SK-N-MC (cell line): ENCODE measurements at regions not wholly inside any gene's neighbourhood (a gene's known extent, or its start where the extent isn't known, plus 50 kb on each side); places are given as distances from the start of the nearest gene placed in this dataset.

Source experiments
- DNase-seq: peaks from one replicate; pipeline ENCODE4 v3.0.0-alpha.2; 2011; ENCODE audit warnings: low read depth, low spot score
- H3K27ac ChIP-seq: fragments of 200-600 bp; sonication (generic); 2 replicates; pipeline ENCODE4 v1.5.1; 2016; ENCODE audit warnings: mixed run types
- H3K36me3 ChIP-seq: fragments of 200-600 bp; sonication (generic); 2 replicates; pipeline ENCODE4 v1.6.1; 2017; ENCODE audit warnings: antibody characterized with exemption, low read length, mixed read lengths; ENCODE audit not compliant: insufficient read depth
- H3K4me3 ChIP-seq: fragments of 200-600 bp; sonication (generic); 2 replicates; pipeline ENCODE4 v1.5.1; 2016
- H3K9ac ChIP-seq: fragments of 200-600 bp; sonication (generic); 2 replicates; pipeline ENCODE4 v1.8.0; 2017; ENCODE audit warnings: mixed run types, mixed read lengths; ENCODE audit not compliant: insufficient read length
- H3K9me3 ChIP-seq: fragments of 200-600 bp; sonication (generic); 2 replicates; pipeline ENCODE4 v1.6.1; 2017; ENCODE audit warnings: low read depth, mild to moderate bottlenecking, antibody characterized with exemption, low read length, moderate library complexity, mixed read lengths
- EZH2 ChIP-seq: fragments of 200-600 bp; sonication (generic); IDR thresholded peaks from one replicate; pipeline ENCODE4 v1.6.1; 2017; ENCODE audit warnings: antibody characterized with exemption
- FOXP2 ChIP-seq: optimal IDR thresholded peaks from 2 replicates; pipeline ENCODE3; 2011; ENCODE audit warnings: mild to moderate bottlenecking, moderate library complexity; ENCODE audit not compliant: insufficient read depth; ENCODE audit errors: extremely low read length, control extremely low read depth
- POLR2AphosphoS5 ChIP-seq: IDR thresholded peaks from 2 replicates; pipeline ENCODE4 v1.6.1; 2012; ENCODE audit warnings: mild to moderate bottlenecking, low read depth, low read length, borderline replicate concordance

DNA sequence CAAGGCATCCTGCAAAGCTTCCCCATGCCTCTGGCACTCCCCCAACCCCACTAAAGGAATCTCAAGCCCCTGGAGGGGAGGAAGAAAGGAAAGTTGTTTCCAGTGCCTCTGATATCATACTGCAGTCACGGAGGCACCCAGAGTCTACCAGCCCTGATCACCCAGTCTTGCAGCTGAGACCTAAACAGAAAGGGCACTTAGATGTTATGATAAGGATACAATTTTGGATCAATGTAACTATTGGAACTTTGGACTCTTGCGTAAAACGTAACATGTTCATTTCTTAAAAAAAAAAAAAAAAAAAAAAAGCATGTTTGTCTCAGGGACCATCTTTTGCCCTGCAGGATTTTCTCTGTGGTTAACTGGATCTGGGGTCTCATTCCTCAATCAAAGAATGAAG is 52.4 kb upstream of the COX10 start:
- no peak for DNase-seq
- no peak overlapping the region for H3K4me3 ChIP-seq
- no peaks in the 10 kb centered on the region for H3K9me3 ChIP-seq
- H3K9ac ChIP-seq = no peak overlapping the region
- TF ChIP-seq EZH2 (no peak), POLR2AphosphoS5 (no peak), FOXP2 (no peak)
- H3K27ac ChIP-seq = no peak overlapping the region
- no peaks in the 10 kb centered on the region for H3K36me3 ChIP-seq

DNA sequence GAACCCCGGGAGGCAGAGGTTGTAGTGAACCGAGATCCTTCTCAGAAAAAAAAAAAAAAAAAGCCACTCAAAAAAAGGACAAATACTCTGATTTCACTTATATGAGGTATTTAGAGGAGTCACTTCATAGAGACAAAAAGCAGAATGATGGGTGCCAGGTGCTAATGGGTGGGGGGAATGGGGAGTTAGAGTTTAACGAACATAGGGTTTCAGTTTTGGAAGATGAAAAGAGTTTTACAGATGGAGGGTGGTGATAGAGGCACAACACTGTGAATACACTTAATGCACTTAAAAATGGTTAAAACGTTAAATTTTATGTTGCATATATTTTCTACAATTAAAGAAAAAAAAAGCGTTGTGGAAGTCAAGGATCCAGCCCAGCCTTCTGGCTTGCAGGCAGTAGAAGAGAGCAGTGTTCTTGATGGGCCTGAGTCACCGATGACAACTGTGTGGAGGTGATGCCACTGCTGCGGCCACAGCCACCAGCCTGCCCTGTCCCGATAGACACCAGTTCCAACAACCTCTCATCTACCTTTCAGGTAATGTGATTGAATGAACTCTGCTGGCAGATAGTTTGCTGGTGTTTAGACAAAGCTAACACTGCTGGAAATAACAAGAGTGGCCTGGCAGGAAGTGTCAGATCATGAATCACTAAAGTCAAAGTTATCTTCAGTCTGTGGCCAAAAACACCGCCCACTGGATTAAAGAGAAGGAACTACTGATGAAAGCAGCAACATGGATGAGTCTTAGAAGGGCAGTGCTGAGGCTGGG is 49.9 kb upstream of the COX10 start:
- no peak for DNase-seq
- Histone ChIP-seq H3K9ac (no peak overlapping the region), H3K27ac (no peak overlapping the region), H3K36me3 (no peaks in the 10 kb centered on the region), H3K9me3 (no peaks in the 10 kb centered on the region), H3K4me3 (no peak overlapping the region)
- no peak for TF ChIP-seq FOXP2
- no peak for TF ChIP-seq POLR2AphosphoS5
- no peak for TF ChIP-seq EZH2
